ENCODE measurements at regions not wholly inside any gene's neighbourhood (a gene's known extent, or its start where the extent isn't known, plus 50 kb on each side); places are given as distances from the start of the nearest gene placed in this dataset.
"Not testable (repeated sequence)": the region's sequence is repeated elsewhere in the genome, so short reads cannot be mapped to it uniquely, and the experiment has no call there.

DNA sequence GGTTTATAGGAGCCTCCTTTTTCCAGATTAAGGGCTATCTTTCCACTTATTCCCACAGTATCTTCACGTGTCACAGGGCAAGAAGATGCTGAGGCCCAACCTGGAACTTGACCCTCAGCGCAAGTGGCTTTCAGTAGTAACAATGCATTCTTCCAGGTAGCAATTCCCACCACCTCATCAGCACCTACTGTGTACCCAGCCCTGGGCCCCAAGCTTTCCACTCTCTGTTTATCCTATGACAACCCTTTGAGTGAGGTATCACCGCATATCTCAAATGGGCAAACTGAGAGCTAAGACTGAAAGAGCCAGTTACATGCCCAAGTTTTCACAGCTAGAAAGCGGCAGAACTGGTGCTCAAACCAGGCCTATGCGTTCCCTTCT lies 88.2 kb downstream of the CPN2 start:
- no peaks in the 10 kb centered on the region for H3K27me3 ChIP-seq (ENCODE audit: insufficient read depth, insufficient read length)
- H3K36me3 ChIP-seq (ENCODE audit: insufficient read depth, insufficient read length, low read length), result no peaks in the 10 kb centered on the region
- no peak for TF ChIP-seq YY1 (IDR thresholded peaks at IDR 0.05; ENCODE audit: insufficient read depth, insufficient read length)
- no peak for TF ChIP-seq SUZ12 (IDR thresholded peaks at IDR 0.05; ENCODE audit: extremely low read depth, insufficient read depth, insufficient read length)
- TF ChIP-seq ZNF274 (IDR thresholded peaks at IDR 0.05; ENCODE audit: low read depth, low read length), result no peak
- no peak overlapping the region for H3K4me3 ChIP-seq (ENCODE audit: insufficient read length, low read depth)
- no peak for DNase-seq (ENCODE audit: low read depth, low spot score)
- H3K9me3 ChIP-seq (ENCODE audit: insufficient read depth, low read length), result peaks cover 10% of the 10 kb centered on the region
- peaks cover 13% of the 10 kb centered on the region for H3K4me1 ChIP-seq (ENCODE audit: insufficient read depth, insufficient read length)
- H3K9ac ChIP-seq (ENCODE audit: insufficient read length, low read depth), result no peak overlapping the region

GRCh38 chr3:194264631-194265504 lies 86.3 kb downstream of the CPN2 start:
- H3K27me3 ChIP-seq (ENCODE audit: insufficient read depth, insufficient read length); H3K4me3 ChIP-seq (ENCODE audit: insufficient read length, low read depth); H3K9ac ChIP-seq (ENCODE audit: insufficient read length, low read depth); DNase-seq (ENCODE audit: low read depth, low spot score); H3K9me3 ChIP-seq (ENCODE audit: insufficient read depth, low read length); H3K36me3 ChIP-seq (ENCODE audit: insufficient read depth, insufficient read length, low read length): not testable (repeated sequence)
- peaks cover 19% of the 10 kb centered on the region for H3K4me1 ChIP-seq (ENCODE audit: insufficient read depth, insufficient read length)

- DNase-seq (ENCODE audit: low read depth, low spot score), result no peak
- Histone ChIP-seq H3K4me1 (ENCODE audit: insufficient read depth, insufficient read length) (peaks cover 22% of the 10 kb centered on the region), H3K9ac (ENCODE audit: insufficient read length, low read depth) (no peak overlapping the region), H3K27me3 (ENCODE audit: insufficient read depth, insufficient read length) (no peaks in the 10 kb centered on the region), H3K36me3 (ENCODE audit: insufficient read depth, insufficient read length, low read length) (no peaks in the 10 kb centered on the region), H3K4me3 (ENCODE audit: insufficient read length, low read depth) (no peak overlapping the region), H3K9me3 (ENCODE audit: insufficient read depth, low read length) (no peaks in the 10 kb centered on the region)
- TF ChIP-seq SUZ12 (IDR thresholded peaks at IDR 0.05; ENCODE audit: extremely low read depth, insufficient read depth, insufficient read length) (no peak), ZNF274 (IDR thresholded peaks at IDR 0.05; ENCODE audit: low read depth, low read length) (no peak), YY1 (IDR thresholded peaks at IDR 0.05; ENCODE audit: insufficient read depth, insufficient read length) (no peak)
Observed at GRCh38 chr3:194265505-194265892, 85.6 kb downstream of the CPN2 start.

DNA sequence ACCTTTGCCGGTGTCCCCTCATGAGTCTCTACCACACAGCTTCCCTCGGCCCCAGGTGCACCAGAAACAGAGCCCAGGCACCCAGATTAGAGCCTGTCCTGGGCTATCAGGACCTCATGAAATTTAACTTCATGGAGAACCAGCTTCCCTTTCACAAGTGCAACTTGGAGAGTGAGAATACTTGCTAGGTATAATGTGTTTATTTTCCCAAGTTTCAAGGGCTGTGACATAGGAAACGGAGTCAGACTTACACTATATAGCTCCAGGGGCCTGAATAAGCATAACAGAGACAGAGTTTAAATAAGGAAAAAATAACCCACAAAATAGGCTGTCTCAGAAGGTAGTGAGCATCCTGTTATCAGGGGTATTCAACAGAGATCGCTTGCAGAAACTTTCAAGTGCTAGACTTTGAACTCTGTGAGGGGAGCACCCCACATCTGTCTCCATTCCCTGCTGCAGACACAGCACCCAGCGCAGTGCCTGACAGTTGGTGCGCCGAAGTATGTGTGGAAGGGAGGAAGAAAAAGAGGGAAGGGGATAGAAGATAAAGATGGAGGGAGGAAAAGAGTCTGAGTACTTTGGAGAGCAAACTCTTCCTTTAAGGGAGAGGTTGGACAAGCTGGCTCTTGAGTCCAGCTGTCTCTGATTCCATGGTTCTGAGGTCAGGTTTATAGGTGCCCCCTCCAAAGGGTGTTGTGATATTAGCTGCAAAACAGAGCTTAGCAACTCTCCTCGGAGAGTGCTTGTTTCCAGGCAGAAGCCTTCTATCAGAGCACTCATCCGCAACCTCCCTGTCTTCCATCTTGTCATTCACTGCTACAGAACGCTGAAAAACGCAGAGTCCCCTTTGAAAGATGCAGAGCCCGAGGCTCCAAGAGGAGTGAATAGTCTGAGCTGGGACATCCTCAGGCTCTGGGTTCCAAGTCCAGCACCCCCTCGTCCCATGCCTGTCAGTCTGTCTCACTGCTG lies 84.8 kb downstream of the CPN2 start:
- TF ChIP-seq YY1 (IDR thresholded peaks at IDR 0.05; ENCODE audit: insufficient read depth, insufficient read length) (no peak), SUZ12 (IDR thresholded peaks at IDR 0.05; ENCODE audit: extremely low read depth, insufficient read depth, insufficient read length) (no peak), ZNF274 (IDR thresholded peaks at IDR 0.05; ENCODE audit: low read depth, low read length) (no peak)
- Histone ChIP-seq H3K9ac (ENCODE audit: insufficient read length, low read depth) (no peak overlapping the region), H3K9me3 (ENCODE audit: insufficient read depth, low read length) (no peaks in the 10 kb centered on the region), H3K36me3 (ENCODE audit: insufficient read depth, insufficient read length, low read length) (no peaks in the 10 kb centered on the region), H3K27me3 (ENCODE audit: insufficient read depth, insufficient read length) (no peaks in the 10 kb centered on the region), H3K4me3 (ENCODE audit: insufficient read length, low read depth) (no peak overlapping the region), H3K4me1 (ENCODE audit: insufficient read depth, insufficient read length) (peaks cover 30% of the 10 kb centered on the region)
- no peak for DNase-seq (ENCODE audit: low read depth, low spot score)

- Histone ChIP-seq H3K4me3 (ENCODE audit: insufficient read length, low read depth) (no peak overlapping the region), H3K9me3 (ENCODE audit: insufficient read depth, low read length) (no peaks in the 10 kb centered on the region), H3K36me3 (ENCODE audit: insufficient read depth, insufficient read length, low read length) (no peaks in the 10 kb centered on the region), H3K27me3 (ENCODE audit: insufficient read depth, insufficient read length) (no peaks in the 10 kb centered on the region), H3K4me1 (ENCODE audit: insufficient read depth, insufficient read length) (peaks cover 34% of the 10 kb centered on the region), H3K9ac (ENCODE audit: insufficient read length, low read depth) (no peak overlapping the region)
- DNase-seq (ENCODE audit: low read depth, low spot score), result no peak
- TF ChIP-seq SUZ12 (IDR thresholded peaks at IDR 0.05; ENCODE audit: extremely low read depth, insufficient read depth, insufficient read length) (no peak), YY1 (IDR thresholded peaks at IDR 0.05; ENCODE audit: insufficient read depth, insufficient read length) (no peak), ZNF274 (IDR thresholded peaks at IDR 0.05; ENCODE audit: low read depth, low read length) (no peak)
Observed at GRCh38 chr3:194267744-194268653, 83.1 kb downstream of the CPN2 start.

DNA sequence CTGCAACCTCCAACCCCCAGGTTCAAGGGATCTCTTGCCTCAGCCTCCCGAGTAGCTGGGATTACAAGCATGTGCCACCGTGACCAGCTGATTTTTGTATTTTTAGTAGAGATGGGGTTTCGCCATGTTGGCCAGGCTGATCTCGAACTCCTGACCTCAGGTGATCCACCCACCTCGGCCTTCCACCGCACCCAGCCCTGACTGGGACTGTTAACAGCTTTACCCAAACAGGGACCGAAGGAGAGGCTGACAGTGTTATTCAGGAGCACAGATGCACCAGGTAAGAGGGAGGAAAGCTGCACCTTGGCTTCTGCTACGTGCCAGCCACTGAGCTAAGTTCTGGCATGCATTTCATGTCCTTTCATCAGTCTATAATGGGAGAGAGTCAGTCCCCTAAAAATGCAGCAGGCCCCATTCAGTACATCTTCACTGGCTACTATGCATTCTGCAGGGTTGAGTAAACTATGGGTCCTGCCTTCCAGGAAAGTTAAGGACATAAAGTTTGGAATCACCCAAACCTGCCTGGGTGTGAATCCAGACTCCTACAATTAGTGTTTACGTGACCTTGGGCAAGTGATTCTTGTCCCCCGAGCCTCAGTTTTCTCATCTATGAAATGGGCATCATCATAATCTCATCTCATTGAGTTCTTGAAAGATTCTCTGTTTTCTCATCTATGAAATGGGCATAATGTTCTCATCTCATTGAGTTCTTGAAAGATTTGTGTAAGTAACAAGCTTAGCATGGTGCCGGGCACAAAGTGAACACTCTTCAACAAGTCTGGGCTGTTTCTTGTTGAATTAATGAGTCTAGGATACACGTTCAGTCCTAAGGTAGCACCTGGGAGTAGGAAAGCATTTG lies 82.2 kb downstream of the CPN2 start:
- Histone ChIP-seq H3K9ac (ENCODE audit: insufficient read length, low read depth) (no peak overlapping the region), H3K4me1 (ENCODE audit: insufficient read depth, insufficient read length) (peaks cover 38% of the 10 kb centered on the region), H3K9me3 (ENCODE audit: insufficient read depth, low read length) (no peaks in the 10 kb centered on the region), H3K4me3 (ENCODE audit: insufficient read length, low read depth) (no peak overlapping the region), H3K36me3 (ENCODE audit: insufficient read depth, insufficient read length, low read length) (no peaks in the 10 kb centered on the region), H3K27me3 (ENCODE audit: insufficient read depth, insufficient read length) (no peaks in the 10 kb centered on the region)
- DNase-seq (ENCODE audit: low read depth, low spot score), result no peak
- TF ChIP-seq ZNF274 (IDR thresholded peaks at IDR 0.05; ENCODE audit: low read depth, low read length) (no peak), YY1 (IDR thresholded peaks at IDR 0.05; ENCODE audit: insufficient read depth, insufficient read length) (no peak), SUZ12 (IDR thresholded peaks at IDR 0.05; ENCODE audit: extremely low read depth, insufficient read depth, insufficient read length) (no peak)
